NCI-H748 (cell line): ENCODE measurements at regions not wholly inside any gene's neighbourhood (a gene's known extent, or its start where the extent isn't known, plus 50 kb on each side); places are given as distances from the start of the nearest gene placed in this dataset.

Experiments
- DNase-seq: peaks from one replicate; lab custom pipeline; 2025; ENCODE audit not compliant: unreplicated experiment; lab: John Stamatoyannopoulos, UW

- no peak for DNase-seq
These were observed 534.1 kb downstream of the MMUT start for GRCh38 chr6:48928937-48929336.

DNA sequence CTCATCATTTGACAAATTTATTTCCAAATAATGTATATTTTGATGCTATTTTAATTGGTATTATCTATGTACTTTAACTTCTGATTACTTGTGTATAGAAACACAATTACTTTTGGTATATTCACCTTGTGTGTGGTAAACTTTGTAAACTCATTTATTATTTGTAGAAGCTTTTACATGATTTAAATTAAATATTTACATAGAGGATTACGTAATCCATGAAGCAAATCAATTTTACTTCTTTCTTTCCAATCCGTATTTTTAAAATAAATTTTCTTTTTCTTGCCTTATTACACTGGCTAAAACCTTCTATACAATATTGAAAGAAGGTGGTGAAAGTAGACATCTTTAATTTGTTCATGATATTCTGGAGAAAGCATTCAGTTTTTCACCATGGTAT is 540.2 kb downstream of the MMUT start:
- DNase-seq = no peak

GRCh38 chr6:48919555-48919954 is 543.5 kb downstream of the MMUT start:
- no peak for DNase-seq

DNA sequence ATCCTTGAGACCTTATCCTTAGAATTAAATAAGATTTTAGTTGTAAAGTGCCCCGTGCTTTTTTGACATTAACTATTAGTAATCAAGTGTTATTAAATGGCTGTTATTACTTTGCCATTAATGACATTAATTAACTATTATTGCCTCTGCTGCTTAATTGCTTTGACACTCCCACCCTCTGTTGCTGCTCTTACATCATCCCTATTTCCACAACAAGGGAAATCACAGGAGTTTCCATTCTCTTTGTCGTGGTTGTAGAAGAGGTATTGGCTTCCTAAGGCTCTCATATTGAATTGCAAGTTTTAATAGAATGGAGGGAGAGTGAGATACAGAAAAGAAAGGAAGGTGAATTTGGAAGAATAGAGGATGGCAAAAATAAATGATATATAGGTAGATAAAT is 545.8 kb downstream of the MMUT start:
- peak; percentile 65 for DNase-seq

GRCh38 chr6:48916607-48917006 is 546.4 kb downstream of the MMUT start:
- DNase-seq = peak; percentile 97

GRCh38 chr6:48915591-48915990 is 547.5 kb downstream of the MMUT start:
- DNase-seq = no peak

- DNase-seq = no peak
These were observed 550.5 kb downstream of the MMUT start for GRCh38 chr6:48912503-48912902.

- no peak for DNase-seq
These were observed 558.2 kb downstream of the MMUT start for GRCh38 chr6:48904809-48905208.

DNA sequence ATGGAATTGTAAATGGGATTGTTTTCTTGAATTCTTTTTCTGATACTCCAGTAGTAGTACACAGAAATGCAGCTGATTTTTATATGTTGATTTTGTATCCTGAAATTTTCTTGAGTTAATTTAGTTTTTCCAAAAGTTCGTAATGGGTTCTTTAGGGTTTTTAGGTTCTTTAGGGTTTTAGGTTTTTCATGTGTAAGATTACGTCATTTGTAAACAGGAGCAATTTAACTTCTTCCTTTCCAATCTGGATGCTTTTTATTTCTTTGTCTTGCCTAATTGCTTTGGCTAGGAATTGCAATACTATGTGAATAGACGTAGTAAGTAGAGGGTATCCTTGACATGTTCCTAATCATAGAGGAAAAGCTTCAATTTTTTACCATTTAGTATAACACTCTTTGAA is 568.6 kb downstream of the MMUT start:
- no peak for DNase-seq

GRCh38 chr6:48893048-48893447 is 570.0 kb downstream of the MMUT start:
- DNase-seq = no peak

DNA sequence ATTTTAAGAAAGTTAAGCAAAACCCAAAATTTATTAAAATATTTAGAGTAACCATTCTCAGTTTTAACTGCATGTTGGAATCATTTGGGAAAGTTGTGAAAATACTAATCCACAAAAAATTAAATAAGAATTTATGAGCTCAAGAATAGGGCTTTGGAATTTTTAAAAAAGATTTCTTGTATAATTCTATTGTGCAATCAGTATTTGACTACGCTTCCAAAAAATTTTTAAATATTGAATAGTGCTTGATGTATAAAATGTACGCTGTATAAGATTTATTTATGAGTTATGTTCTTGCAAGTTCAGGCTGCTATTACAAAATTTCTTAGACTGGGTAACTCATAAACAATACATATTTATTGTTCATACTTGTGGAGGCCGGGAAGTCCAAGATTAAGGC is 571.7 kb downstream of the MMUT start:
- DNase-seq = no peak

DNA sequence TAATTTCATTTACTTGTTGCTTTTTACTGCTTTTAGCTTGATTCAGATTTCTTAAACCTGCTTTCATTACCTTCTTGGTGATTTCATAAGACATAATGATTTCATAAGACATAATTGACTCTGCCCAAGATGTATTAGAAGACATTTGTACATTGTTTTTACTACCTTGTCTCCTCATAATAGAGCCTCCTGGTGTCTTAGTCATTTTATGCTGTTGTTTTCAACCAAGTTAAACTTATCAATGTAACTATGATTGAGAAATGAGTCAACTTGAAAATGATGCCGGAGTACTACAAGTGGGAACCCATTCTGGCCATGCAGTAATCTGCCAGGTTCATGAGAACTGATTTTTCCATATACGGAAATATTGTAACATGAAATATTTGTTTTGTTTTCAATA is 573.6 kb downstream of the MMUT start:
- DNase-seq = no peak

DNA sequence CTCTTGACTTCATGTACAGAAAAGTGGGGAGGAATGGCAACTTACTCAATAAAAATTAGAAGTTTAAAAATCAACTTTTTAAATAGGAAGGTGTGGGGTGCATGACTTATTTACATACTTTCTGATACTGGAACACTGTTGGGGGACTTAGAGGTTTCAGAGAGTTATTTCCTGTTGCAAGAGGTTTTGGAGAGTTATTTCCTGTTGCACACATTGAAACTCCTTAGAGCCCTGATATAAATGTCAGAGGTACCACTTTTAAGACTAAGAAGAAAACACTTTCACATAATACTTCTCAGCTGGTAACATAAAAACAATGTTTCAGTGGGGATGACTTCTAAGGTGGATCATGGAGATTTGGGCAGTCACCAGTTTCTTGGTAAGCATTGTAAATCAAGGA is 579.9 kb downstream of the MMUT start:
- DNase-seq = no peak

- DNase-seq = no peak
These were observed 581.5 kb downstream of the MMUT start for GRCh38 chr6:48881551-48881950.

- DNase-seq = no peak
These were observed 593.5 kb downstream of the MMUT start for GRCh38 chr6:48869595-48869994.

DNA sequence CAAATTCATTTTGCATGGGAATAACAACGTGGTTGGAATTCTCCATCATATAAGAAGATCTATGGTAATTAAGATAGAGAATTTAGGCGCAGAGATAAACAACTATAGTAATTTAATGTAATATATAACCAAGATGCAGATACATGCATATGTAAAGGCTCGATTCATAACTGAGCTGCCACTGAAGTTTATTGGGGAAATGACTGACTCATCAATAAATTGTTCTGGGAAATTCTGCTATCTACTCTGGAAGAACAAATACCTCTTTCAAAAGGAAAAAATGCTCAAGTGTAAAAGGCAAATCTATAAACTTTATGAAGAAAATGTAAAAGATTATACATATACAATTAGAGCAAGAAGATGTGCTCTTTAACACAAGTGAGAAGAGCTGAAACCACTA is 596.4 kb downstream of the MMUT start:
- DNase-seq = no peak

GRCh38 chr6:48860175-48860574 is 602.9 kb downstream of the MMUT start:
- no peak for DNase-seq

DNA sequence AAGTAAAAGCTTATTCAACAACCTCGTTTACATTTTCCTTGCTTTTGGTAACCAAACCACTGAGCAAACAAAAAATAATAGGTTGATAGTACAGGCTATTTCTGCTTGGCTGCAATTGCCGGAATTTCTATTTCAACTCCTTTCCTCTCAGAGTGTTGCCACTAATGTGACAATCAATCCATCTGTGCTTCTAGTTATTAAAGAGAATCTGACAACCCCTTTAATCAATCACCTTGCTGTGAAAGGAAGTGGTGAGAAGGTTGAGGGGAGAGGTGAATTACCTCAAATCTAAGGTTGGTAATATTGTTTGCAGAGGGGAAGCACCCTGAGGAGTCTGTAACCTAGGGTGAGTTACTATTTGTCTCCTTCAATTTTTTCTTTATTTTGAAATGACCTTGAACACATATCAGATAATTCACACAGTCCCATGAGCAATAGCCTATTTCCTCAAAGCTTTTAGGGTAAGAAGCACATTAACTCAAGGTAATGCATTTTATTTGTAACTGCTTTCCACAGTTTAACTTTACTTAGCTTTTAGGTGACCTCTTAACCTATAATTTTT is 603.4 kb downstream of the MMUT start:
- peak; percentile 54 for DNase-seq

DNA sequence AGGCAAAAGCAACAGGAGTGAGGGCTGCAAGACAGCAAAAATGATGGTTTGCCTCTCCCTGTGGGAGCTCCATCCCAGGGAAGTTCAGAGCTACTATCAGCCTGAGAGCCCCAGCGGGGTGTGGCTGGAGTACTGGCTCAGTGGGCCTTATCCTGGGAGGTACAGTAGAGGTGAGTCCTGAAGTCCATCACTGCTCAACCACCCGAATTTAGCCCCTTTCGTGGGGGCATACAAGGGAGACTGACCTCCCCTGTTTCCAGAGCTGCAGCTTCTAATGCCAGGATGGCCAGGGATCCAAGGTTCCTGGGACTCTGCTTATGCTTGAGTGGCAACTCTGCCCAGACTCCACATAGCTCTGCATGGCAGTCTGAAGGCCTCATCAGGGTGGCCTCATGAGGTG is 617.8 kb downstream of the MMUT start:
- no peak for DNase-seq

DNA sequence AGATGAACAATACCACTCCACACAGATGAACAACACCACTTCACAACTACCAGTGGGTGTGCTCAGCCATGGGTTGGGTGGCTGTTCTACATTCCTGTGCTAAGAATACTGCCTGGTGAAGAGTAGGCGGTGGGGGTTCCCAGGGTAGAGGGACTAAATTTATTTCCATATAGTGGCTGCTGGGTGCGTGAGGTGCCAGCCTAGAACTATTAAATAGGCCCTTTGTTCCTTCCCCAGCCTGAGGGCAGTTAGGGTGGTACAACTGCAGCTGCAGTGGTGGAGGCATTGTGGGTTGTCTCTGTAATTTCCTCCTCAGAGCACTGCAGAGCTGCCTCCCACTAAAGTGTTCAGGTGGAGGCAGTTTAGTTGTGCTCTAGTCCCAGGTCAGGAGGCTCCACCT is 618.4 kb downstream of the MMUT start:
- no peak for DNase-seq

- DNase-seq = no peak
These were observed 622.2 kb downstream of the MMUT start for GRCh38 chr6:48840896-48841295.

GRCh38 chr6:48839206-48839605 is 623.8 kb downstream of the MMUT start:
- DNase-seq = no peak

DNA sequence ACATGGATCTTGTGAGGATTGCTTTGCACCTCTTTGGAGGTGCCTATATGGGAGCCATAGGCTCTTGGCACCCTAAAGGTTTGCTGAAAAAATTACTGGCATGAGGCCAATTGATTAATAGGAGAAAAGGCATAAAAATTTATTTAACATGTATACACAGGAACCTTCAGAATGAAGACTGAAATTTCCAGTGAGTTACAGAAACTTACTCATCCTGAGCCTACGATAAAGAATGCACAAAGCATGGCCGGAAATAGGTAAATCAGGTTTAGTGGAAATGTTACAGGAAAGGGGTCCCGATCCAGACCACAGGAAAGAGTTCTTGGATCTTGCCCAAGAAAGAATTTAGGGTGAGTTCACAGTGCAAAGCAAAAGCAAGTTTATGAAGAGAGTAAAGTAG is 625.3 kb downstream of the MMUT start:
- DNase-seq = no peak
